Activated CD4-positive, alpha-beta T cell treated with anti-CD3 and anti-CD28 coated beads, Interleukin-2, amount 10 ng/mL, durations not matched to agents 7 days and 5 days (primary cell): ENCODE measurements at regions not wholly inside any gene's neighbourhood (a gene's known extent, or its start where the extent isn't known, plus 50 kb on each side); places are given as distances from the start of the nearest gene placed in this dataset.
"Not testable (repeated sequence)": the region's sequence is repeated elsewhere in the genome, so short reads cannot be mapped to it uniquely, and the experiment has no call there.

Experiments
- CTCF ChIA-PET: fragments of 350-600 bp; sonication (Branson Sonifier 250); formaldehyde crosslinking; loops from one replicate; lab custom pipeline; 2021; ENCODE audit warnings: antibody characterized with exemption; lab: Charles Lee
- POLR2A ChIA-PET: fragments of 350-600 bp; sonication (Branson Sonifier 250); formaldehyde crosslinking; loops from one replicate; lab custom pipeline; 2021; ENCODE audit warnings: antibody characterized with exemption; lab: Charles Lee
- DNase-seq: peaks from one replicate; pipeline ENCODE4 v3.0.0-alpha.2; 2020
- H3K27ac Mint-ChIP-seq: one replicate; pipeline ENCODE4 v1.8.0; 2021; ENCODE audit warnings: mild to moderate bottlenecking, moderate library complexity, mixed read lengths
- H3K27me3 Mint-ChIP-seq: one replicate; pipeline ENCODE4 v1.8.0; 2021; ENCODE audit warnings: mixed read lengths
- H3K36me3 Mint-ChIP-seq: one replicate; pipeline ENCODE4 v1.8.0; 2021; ENCODE audit warnings: low read depth, mixed read lengths
- H3K4me1 Mint-ChIP-seq: one replicate; pipeline ENCODE4 v1.8.0; 2021; ENCODE audit warnings: mixed read lengths
- H3K4me3 Mint-ChIP-seq: one replicate; pipeline ENCODE4 v1.8.0; 2021; ENCODE audit warnings: mild to moderate bottlenecking, moderate library complexity, mixed read lengths
- H3K9me3 Mint-ChIP-seq: one replicate; pipeline ENCODE4 v1.8.0; 2021; ENCODE audit warnings: mixed read lengths

- DNase-seq, result no peak
- H3K4me3 Mint-ChIP-seq, result no peak overlapping the region
- H3K4me1 Mint-ChIP-seq, result no peaks in the 10 kb centered on the region
- H3K9me3 Mint-ChIP-seq, result peaks cover 6% of the 10 kb centered on the region
- CTCF ChIA-PET, result no interaction called here
- H3K27ac Mint-ChIP-seq, result no peak overlapping the region
- H3K27me3 Mint-ChIP-seq, result no peaks in the 10 kb centered on the region
- POLR2A ChIA-PET, result no interaction called here
- H3K36me3 Mint-ChIP-seq, result no peaks in the 10 kb centered on the region
Observed at GRCh38 chr3:34464646-34465045, 666.2 kb downstream of the PDCD6IP start.

GRCh38 chr3:34475851-34476250, 677.4 kb downstream of the PDCD6IP start:
- CTCF ChIA-PET, result no interaction called here
- Mint-ChIP-seq H3K27me3 (no peaks in the 10 kb centered on the region), H3K4me3 (no peak overlapping the region), H3K27ac (no peak overlapping the region), H3K4me1 (no peaks in the 10 kb centered on the region), H3K36me3 (no peaks in the 10 kb centered on the region), H3K9me3 (peaks cover 5% of the 10 kb centered on the region)
- POLR2A ChIA-PET, result no interaction called here
- no peak for DNase-seq

GRCh38 chr3:34483311-34483887, 685.0 kb downstream of the PDCD6IP start:
- Mint-ChIP-seq H3K9me3 (no peaks in the 10 kb centered on the region), H3K27me3 (no peaks in the 10 kb centered on the region), H3K4me3 (peak overlapping the region; percentile 45), H3K27ac (no peak overlapping the region), H3K4me1 (peaks cover 3% of the 10 kb centered on the region), H3K36me3 (no peaks in the 10 kb centered on the region)
- CTCF ChIA-PET, result no interaction called here
- DNase-seq, result no peak
- POLR2A ChIA-PET, result no interaction called here

- Mint-ChIP-seq H3K4me3 (no peak overlapping the region), H3K36me3 (no peaks in the 10 kb centered on the region), H3K27me3 (no peaks in the 10 kb centered on the region), H3K4me1 (no peaks in the 10 kb centered on the region), H3K27ac (no peak overlapping the region), H3K9me3 (no peaks in the 10 kb centered on the region)
- ChIA-PET CTCF (no interaction called here), POLR2A (no interaction called here)
- DNase-seq, result no peak
Observed at GRCh38 chr3:34504366-34504765, 705.9 kb downstream of the PDCD6IP start.

GRCh38 chr3:34504775-34505174, 706.3 kb downstream of the PDCD6IP start:
- H3K9me3 Mint-ChIP-seq, result no peaks in the 10 kb centered on the region
- no peaks in the 10 kb centered on the region for H3K36me3 Mint-ChIP-seq
- H3K27ac Mint-ChIP-seq, result no peak overlapping the region
- no peak overlapping the region for H3K4me3 Mint-ChIP-seq
- ChIA-PET POLR2A (no interaction called here), CTCF (no interaction called here)
- DNase-seq, result no peak
- H3K4me1 Mint-ChIP-seq, result no peaks in the 10 kb centered on the region
- H3K27me3 Mint-ChIP-seq, result no peaks in the 10 kb centered on the region

GRCh38 chr3:34508732-34509131, 710.3 kb downstream of the PDCD6IP start:
- Mint-ChIP-seq H3K9me3 (no peaks in the 10 kb centered on the region), H3K4me3 (no peak overlapping the region), H3K36me3 (no peaks in the 10 kb centered on the region), H3K27me3 (no peaks in the 10 kb centered on the region), H3K27ac (no peak overlapping the region), H3K4me1 (no peaks in the 10 kb centered on the region)
- CTCF ChIA-PET, result interaction anchor here (0.9 kb wide), 1 partner anchor 16 kb away, joined by 3 read pairs; no protein-coding TSS in a partner anchor
- no peak for DNase-seq
- POLR2A ChIA-PET, result no interaction called here

GRCh38 chr3:34511891-34512290, 713.5 kb downstream of the PDCD6IP start:
- POLR2A ChIA-PET, result no interaction called here

GRCh38 chr3:34519008-34519407, 720.6 kb downstream of the PDCD6IP start:
- DNase-seq, H3K27me3 Mint-ChIP-seq, H3K27ac Mint-ChIP-seq, CTCF ChIA-PET, H3K4me3 Mint-ChIP-seq, POLR2A ChIA-PET, H3K36me3 Mint-ChIP-seq, H3K9me3 Mint-ChIP-seq, H3K4me1 Mint-ChIP-seq: not testable (repeated sequence)

More at GRCh38 chr3:34511891-34512290, 713.5 kb downstream of the PDCD6IP start:
- Mint-ChIP-seq H3K27ac (no peak overlapping the region), H3K4me3 (no peak overlapping the region), H3K36me3 (no peaks in the 10 kb centered on the region), H3K27me3 (no peaks in the 10 kb centered on the region), H3K4me1 (no peaks in the 10 kb centered on the region), H3K9me3 (no peaks in the 10 kb centered on the region)
- CTCF ChIA-PET, result no interaction called here
- DNase-seq, result no peak

- no peaks in the 10 kb centered on the region for H3K4me1 Mint-ChIP-seq
- ChIA-PET CTCF (no interaction called here), POLR2A (no interaction called here)
Observed at GRCh38 chr3:34531156-34531555, 732.7 kb downstream of the PDCD6IP start.

GRCh38 chr3:34533451-34533850, 735.0 kb downstream of the PDCD6IP start:
- H3K27ac Mint-ChIP-seq, result no peak overlapping the region
- H3K27me3 Mint-ChIP-seq, result no peaks in the 10 kb centered on the region
- ChIA-PET CTCF (no interaction called here), POLR2A (no interaction called here)
- no peaks in the 10 kb centered on the region for H3K36me3 Mint-ChIP-seq
- H3K4me3 Mint-ChIP-seq, result no peak overlapping the region
- DNase-seq, result no peak
- H3K9me3 Mint-ChIP-seq, result no peaks in the 10 kb centered on the region
- no peaks in the 10 kb centered on the region for H3K4me1 Mint-ChIP-seq

More at GRCh38 chr3:34531156-34531555, 732.7 kb downstream of the PDCD6IP start:
- Mint-ChIP-seq H3K4me3 (no peak overlapping the region), H3K9me3 (no peaks in the 10 kb centered on the region), H3K27ac (no peak overlapping the region), H3K27me3 (no peaks in the 10 kb centered on the region), H3K36me3 (no peaks in the 10 kb centered on the region)
- DNase-seq, result no peak

GRCh38 chr3:34534013-34534412, 735.6 kb downstream of the PDCD6IP start:
- Mint-ChIP-seq H3K4me1 (no peaks in the 10 kb centered on the region), H3K9me3 (no peaks in the 10 kb centered on the region), H3K27me3 (no peaks in the 10 kb centered on the region), H3K27ac (no peak overlapping the region), H3K4me3 (no peak overlapping the region), H3K36me3 (no peaks in the 10 kb centered on the region)
- ChIA-PET CTCF (no interaction called here), POLR2A (no interaction called here)
- no peak for DNase-seq

GRCh38 chr3:34544136-34544535, 745.7 kb downstream of the PDCD6IP start:
- ChIA-PET POLR2A (no interaction called here), CTCF (no interaction called here)
- Mint-ChIP-seq H3K27ac (no peak overlapping the region), H3K27me3 (no peaks in the 10 kb centered on the region), H3K4me1 (no peaks in the 10 kb centered on the region), H3K4me3 (no peak overlapping the region), H3K36me3 (no peaks in the 10 kb centered on the region), H3K9me3 (no peaks in the 10 kb centered on the region)
- no peak for DNase-seq

- Mint-ChIP-seq H3K9me3 (no peaks in the 10 kb centered on the region), H3K4me3 (no peak overlapping the region), H3K4me1 (no peaks in the 10 kb centered on the region), H3K27me3 (no peaks in the 10 kb centered on the region), H3K36me3 (no peaks in the 10 kb centered on the region), H3K27ac (no peak overlapping the region)
- no peak for DNase-seq
- POLR2A ChIA-PET, result no interaction called here
- CTCF ChIA-PET, result no interaction called here
Observed at GRCh38 chr3:34547297-34547920, 749.0 kb downstream of the PDCD6IP start.

- Mint-ChIP-seq H3K36me3 (no peaks in the 10 kb centered on the region), H3K9me3 (no peaks in the 10 kb centered on the region), H3K27me3 (no peaks in the 10 kb centered on the region), H3K27ac (no peak overlapping the region), H3K4me1 (no peaks in the 10 kb centered on the region), H3K4me3 (no peak overlapping the region)
- CTCF ChIA-PET, result no interaction called here
- no peak for DNase-seq
- POLR2A ChIA-PET, result no interaction called here
Observed at GRCh38 chr3:34567266-34567665, 768.8 kb downstream of the PDCD6IP start.
